SHP77 treated with DMSO at 0.1 percent for 48 hours (cell line): ENCODE measurements at regions not wholly inside any gene's neighbourhood (a gene's known extent, or its start where the extent isn't known, plus 50 kb on each side); places are given as distances from the start of the nearest gene placed in this dataset.

Experiments
- DNase-seq: peaks from one replicate; lab custom pipeline; 2025; lab: John Stamatoyannopoulos, UW

GRCh38 chr16:56140645-56141044 lies 50.6 kb upstream of the GNAO1 start:
- no peak for DNase-seq

DNA sequence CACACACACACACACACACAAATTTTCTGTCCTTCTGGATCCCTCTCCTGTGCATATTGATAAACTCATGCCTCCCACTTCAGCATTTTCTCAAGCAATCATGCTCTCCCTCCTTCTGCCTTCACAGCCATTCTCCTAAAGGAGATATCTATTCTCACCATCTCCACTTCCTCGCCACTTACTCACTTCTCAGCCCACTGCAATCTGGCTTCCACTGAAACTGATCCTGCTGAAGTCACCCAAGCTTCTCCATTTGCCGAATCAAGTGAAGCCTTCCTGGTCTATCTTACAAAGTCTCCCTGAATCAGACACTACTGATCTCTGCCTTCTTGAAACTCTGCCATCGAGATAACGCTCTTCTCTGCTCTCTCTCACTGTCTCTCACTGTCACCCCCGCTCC lies 54.0 kb upstream of the GNAO1 start:
- no peak for DNase-seq

- no peak for DNase-seq
Observed at GRCh38 chr16:56136256-56136655, 55.0 kb upstream of the GNAO1 start.

DNA sequence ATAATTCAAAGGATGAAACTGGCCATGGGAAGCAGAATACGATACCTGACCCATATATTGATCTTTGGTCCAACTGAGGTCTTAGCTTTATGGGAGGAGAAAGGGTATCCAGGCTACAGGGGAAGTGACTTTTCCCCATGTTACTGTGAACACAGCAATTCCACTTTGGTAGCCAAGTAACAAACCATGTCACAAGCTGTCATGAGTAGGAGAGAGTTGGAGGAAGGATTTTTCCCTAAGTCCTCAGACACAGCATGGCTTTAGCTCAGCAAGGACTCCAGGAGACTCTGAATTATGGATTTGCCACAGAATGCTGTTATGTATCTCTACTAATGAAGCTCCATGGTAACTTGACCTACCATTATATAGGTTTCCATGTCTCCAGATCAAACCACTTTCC lies 56.5 kb upstream of the GNAO1 start:
- no peak for DNase-seq

- DNase-seq: no peak
Observed at GRCh38 chr16:56125922-56126321, 65.4 kb upstream of the GNAO1 start.

DNA sequence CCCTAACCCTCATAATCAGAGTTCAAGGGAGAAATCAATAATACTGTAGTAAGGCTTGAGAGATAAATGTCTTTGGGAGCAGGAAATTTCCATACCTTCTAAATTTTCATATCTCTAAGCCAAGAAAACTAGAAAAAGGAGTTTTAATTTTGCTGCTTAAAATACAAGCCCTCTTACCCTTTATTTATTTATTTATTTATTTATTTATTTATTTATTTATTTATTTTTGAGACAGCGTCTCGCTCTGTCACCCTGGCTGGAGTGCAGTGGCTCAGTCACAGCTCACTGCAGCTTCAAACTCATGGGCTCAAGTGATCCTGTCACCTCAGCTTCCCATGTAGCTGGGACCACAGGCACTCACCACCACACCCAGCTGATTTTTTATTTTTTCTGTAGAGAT lies 69.0 kb upstream of the GNAO1 start:
- no peak for DNase-seq

GRCh38 chr16:56121156-56121500 lies 70.2 kb upstream of the GNAO1 start:
- DNase-seq: no peak

DNA sequence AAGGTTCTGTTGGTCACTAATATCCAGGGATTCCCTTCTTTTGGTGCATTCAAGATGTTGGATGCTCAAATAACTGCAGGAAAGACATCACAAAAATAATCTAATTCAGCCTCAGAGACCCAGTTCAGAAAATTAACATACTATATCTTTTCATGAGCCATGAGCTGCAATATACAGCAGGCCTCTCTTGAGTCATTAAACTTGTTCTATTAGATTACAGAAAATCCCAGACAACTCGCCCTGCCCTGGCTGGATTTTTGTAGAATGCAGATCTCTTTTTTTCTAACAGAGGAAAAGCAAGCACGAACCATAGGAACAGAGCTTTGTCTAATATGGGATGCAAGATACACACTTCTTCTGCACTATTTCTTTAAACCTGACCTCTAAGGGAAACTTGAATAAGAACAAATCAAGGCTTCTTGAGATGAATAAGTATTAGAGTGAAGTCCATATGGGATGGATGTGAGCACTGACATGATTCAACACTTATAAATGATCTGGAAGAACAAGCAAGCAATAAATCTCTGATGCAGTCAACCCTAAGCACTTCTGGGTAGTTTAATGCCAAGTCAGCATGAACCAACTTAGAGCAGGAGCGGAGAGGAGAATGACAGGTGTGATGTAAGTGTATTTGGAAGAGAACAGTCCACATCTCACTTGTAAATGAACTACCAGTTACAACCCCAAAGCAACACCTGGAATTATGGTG lies 70.7 kb upstream of the GNAO1 start:
- no peak for DNase-seq

DNA sequence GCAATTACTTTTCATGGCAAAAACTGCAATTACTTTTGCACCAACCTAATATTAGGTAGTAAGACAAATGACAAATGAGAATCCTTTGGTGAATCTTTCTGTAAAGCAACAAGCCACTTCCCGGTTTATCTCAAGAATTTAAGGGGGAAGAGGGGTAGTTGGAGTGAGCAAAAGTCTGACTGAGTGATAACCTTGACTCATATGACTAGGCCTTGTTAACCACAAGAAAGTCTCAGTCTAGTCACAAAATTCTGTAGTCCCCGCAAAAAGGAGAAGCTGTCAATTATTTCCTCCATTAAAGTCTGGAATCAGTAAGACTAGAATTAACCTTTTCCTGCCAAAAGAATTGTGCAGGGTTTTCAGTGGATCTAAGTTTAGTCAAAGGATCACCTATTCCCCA lies 72.2 kb upstream of the GNAO1 start:
- no peak for DNase-seq

DNA sequence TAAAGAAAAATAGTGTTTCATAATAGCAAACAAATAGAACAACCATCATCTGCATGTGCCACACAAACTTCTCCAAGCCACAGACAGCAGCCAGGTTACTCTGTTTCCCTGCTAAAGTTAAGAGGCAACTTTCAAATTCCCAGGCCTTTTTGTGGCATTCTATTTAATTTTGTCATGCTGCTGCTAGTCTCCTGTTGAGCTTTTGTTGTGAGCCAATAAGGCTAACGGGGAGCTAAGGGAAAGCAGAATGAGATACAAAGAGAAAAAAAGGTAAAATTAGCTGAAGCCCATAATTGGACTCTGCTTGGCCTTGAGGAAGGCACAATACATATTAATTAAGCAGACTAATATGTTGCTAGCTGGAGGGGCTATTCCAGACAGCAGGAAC lies 74.7 kb upstream of the GNAO1 start:
- no peak for DNase-seq

- DNase-seq: no peak
Observed at GRCh38 chr16:56115817-56116576, 75.3 kb upstream of the GNAO1 start.

- no peak for DNase-seq
Observed at GRCh38 chr16:56113223-56113622, 78.1 kb upstream of the GNAO1 start.

- no peak for DNase-seq
Observed at GRCh38 chr16:56111100-56111499, 80.2 kb upstream of the GNAO1 start.

DNA sequence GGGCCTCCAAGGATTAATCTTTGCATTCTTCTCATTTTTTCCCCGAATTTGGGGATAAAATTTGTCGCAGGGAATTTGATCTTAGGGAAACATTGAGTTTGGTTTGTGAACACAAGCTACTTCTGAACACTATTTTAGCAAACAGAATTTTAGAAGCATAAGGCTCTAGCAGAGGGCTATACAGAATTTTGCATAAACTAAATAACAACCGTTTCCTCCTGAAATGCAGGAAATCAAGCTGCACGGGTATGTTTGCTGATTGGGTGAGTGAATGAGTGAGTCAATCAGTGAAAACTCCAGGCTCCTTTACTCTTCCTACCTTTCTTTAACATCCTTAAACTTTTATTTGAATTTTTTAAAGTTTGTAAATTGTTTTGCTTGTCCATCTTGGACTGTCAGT lies 81.3 kb upstream of the GNAO1 start:
- DNase-seq: no peak

- DNase-seq: no peak
Observed at GRCh38 chr16:56109205-56109604, 82.1 kb upstream of the GNAO1 start.

DNA sequence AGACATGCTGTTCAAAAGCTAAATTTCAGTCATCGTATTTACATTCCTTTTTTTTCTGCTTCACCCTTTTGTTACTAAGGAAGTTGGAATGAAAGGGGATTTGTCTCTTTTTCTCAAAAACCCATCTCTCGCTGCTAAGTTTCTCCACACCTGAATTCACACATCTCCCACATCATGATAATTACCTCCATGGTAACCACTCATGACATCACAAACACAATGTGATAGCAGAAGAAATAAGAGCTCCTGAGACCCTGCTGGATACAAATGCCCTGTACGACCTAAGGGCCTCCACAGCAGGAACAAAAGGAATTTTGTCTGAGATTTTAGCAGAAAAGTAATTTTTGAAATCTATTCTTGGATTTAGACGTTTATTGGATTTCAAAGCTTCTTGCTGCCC lies 82.6 kb upstream of the GNAO1 start:
- DNase-seq: no peak

- DNase-seq: no peak
Observed at GRCh38 chr16:56108056-56108471, 83.2 kb upstream of the GNAO1 start.

GRCh38 chr16:56106527-56106926 lies 84.8 kb upstream of the GNAO1 start:
- no peak for DNase-seq

- no peak for DNase-seq
Observed at GRCh38 chr16:56102906-56103305, 88.4 kb upstream of the GNAO1 start.

- DNase-seq: no peak
Observed at GRCh38 chr16:56102183-56102686, 89.1 kb upstream of the GNAO1 start.

DNA sequence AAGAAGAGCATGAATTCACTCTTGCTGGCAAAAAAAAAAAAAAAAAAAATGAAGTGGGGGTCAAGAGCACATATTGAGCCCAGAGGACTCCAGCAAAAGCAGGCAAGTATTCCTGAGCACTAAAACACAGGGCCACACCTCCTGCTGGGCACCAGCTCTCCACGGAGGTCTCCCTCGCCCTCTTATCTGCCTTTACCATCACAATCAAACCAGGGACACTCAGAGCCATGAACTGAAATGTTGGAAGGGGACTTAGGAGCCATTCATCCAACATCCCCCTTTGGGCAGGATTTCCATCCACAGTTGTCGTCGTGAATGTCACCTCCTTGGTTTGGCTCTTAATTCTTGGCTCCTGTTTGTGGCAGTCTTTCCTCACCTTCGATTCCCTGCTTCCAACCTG lies 89.8 kb upstream of the GNAO1 start:
- DNase-seq: no peak

GRCh38 chr16:56097306-56097705 lies 94.0 kb upstream of the GNAO1 start:
- no peak for DNase-seq

GRCh38 chr16:56094231-56094630 lies 97.1 kb upstream of the GNAO1 start:
- DNase-seq: no peak

- DNase-seq: no peak
Observed at GRCh38 chr16:56093055-56093454, 98.2 kb upstream of the GNAO1 start.
